HL-60 (cell line): ENCODE measurements at regions not wholly inside any gene's neighbourhood (a gene's known extent, or its start where the extent isn't known, plus 50 kb on each side); places are given as distances from the start of the nearest gene placed in this dataset.

Experiments used
- DNase-seq, 2 experiments: peaks; one replicate each; pipeline ENCODE4 v3.0.0-alpha.2; 2010 to 2020; ENCODE audit warnings: low read depth in 1 of 2, low spot score in 1 of 2
- H3K27ac ChIP-seq: fragments of 250-450 bp; sonication (Bioruptor Pico); replicated peaks from 2 replicates; pipeline ENCODE4 v1.5.1; 2020; ENCODE audit warnings: mild to moderate bottlenecking, moderate library complexity
- H3K27me3 ChIP-seq: fragments of 250-450 bp; sonication (Bioruptor Pico); 2 replicates; pipeline ENCODE4 v1.5.1; 2021; ENCODE audit warnings: mild to moderate bottlenecking, moderate library complexity; ENCODE audit not compliant: insufficient read depth, poor library complexity, severe bottlenecking
- H3K4me3 ChIP-seq: replicated peaks from 2 replicates; pipeline ENCODE4 v1.5.1; 2011; ENCODE audit warnings: mild to moderate bottlenecking, control low read depth, low read length; ENCODE audit not compliant: insufficient read depth
- GABPA ChIP-seq: IDR thresholded peaks from 2 replicates; pipeline ENCODE4 v1.6.1; 2012; ENCODE audit warnings: low read depth
- POLR2AphosphoS5 ChIP-seq: IDR thresholded peaks from 2 replicates; pipeline ENCODE4 v1.6.1; 2012; ENCODE audit warnings: low read depth
- SPI1 ChIP-seq: IDR thresholded peaks from 2 replicates; pipeline ENCODE4 v1.6.1; 2012; ENCODE audit warnings: low read depth, mild to moderate bottlenecking, borderline replicate concordance
- TF ChIP-seq, protein P1 (sequence below): IDR thresholded peaks from one replicate; pipeline ENCODE4 v1.5.1; 2011; ENCODE audit warnings: low read length, control low read depth, inconsistent platforms; ENCODE audit not compliant: insufficient read depth
- TF ChIP-seq, protein P2 (sequence below): IDR thresholded peaks from 2 replicates; pipeline ENCODE4 v1.6.1; 2012; ENCODE audit warnings: low read depth; ENCODE audit not compliant: insufficient replicate concordance

DNA sequence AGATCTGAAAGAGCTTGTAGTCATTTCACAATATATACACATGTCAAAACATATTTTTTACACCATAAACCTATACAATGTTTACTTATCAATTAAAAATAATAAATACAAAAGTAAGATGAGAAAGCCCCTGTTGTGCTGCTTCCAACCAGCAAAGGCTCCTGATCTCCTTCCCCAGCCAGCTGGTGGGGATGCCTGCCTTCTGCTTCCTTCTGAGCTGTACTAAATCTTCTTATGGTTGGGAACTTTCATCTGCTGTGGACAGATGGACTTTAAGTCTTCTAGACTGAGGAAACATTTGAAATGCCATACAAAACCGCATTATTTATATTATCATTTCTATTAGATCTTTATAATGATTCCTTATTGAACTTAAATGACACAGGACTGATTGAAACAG lies 745.3 kb upstream of the CHD1 start:
- no peak for DNase-seq
- Histone ChIP-seq H3K27ac (no peak overlapping the region), H3K27me3 (no peaks in the 10 kb centered on the region), H3K4me3 (no peak overlapping the region)
- TF ChIP-seq GABPA (no peak), POLR2AphosphoS5 (no peak)

DNA sequence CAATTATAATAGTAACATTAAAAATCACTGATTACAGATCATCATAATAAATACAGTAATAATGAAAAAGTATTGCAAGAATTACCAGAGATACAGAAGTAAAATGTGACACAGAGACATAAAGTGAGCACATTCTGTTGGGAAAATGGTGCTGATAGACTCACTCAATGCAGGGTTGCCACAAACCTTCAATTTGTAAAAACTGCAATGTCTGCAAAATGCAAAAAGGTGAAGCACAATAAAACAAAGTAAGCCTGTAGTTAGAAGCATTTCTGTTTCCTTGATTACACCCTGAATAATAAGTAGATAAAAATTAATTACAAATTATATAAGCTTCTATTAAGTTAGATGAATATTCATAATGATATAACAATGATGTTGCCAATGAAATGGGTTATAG lies 736.2 kb upstream of the CHD1 start:
- Histone ChIP-seq H3K27me3 (no peaks in the 10 kb centered on the region), H3K27ac (no peak overlapping the region), H3K4me3 (no peak overlapping the region)
- DNase-seq, result no peak
- TF ChIP-seq GABPA (no peak), POLR2AphosphoS5 (no peak), SPI1 (no peak)
- TF ChIP-seq, protein P1, sequence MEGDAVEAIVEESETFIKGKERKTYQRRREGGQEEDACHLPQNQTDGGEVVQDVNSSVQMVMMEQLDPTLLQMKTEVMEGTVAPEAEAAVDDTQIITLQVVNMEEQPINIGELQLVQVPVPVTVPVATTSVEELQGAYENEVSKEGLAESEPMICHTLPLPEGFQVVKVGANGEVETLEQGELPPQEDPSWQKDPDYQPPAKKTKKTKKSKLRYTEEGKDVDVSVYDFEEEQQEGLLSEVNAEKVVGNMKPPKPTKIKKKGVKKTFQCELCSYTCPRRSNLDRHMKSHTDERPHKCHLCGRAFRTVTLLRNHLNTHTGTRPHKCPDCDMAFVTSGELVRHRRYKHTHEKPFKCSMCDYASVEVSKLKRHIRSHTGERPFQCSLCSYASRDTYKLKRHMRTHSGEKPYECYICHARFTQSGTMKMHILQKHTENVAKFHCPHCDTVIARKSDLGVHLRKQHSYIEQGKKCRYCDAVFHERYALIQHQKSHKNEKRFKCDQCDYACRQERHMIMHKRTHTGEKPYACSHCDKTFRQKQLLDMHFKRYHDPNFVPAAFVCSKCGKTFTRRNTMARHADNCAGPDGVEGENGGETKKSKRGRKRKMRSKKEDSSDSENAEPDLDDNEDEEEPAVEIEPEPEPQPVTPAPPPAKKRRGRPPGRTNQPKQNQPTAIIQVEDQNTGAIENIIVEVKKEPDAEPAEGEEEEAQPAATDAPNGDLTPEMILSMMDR, result no peak
- TF ChIP-seq, protein P2, sequence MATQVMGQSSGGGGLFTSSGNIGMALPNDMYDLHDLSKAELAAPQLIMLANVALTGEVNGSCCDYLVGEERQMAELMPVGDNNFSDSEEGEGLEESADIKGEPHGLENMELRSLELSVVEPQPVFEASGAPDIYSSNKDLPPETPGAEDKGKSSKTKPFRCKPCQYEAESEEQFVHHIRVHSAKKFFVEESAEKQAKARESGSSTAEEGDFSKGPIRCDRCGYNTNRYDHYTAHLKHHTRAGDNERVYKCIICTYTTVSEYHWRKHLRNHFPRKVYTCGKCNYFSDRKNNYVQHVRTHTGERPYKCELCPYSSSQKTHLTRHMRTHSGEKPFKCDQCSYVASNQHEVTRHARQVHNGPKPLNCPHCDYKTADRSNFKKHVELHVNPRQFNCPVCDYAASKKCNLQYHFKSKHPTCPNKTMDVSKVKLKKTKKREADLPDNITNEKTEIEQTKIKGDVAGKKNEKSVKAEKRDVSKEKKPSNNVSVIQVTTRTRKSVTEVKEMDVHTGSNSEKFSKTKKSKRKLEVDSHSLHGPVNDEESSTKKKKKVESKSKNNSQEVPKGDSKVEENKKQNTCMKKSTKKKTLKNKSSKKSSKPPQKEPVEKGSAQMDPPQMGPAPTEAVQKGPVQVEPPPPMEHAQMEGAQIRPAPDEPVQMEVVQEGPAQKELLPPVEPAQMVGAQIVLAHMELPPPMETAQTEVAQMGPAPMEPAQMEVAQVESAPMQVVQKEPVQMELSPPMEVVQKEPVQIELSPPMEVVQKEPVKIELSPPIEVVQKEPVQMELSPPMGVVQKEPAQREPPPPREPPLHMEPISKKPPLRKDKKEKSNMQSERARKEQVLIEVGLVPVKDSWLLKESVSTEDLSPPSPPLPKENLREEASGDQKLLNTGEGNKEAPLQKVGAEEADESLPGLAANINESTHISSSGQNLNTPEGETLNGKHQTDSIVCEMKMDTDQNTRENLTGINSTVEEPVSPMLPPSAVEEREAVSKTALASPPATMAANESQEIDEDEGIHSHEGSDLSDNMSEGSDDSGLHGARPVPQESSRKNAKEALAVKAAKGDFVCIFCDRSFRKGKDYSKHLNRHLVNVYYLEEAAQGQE, result no peak

DNA sequence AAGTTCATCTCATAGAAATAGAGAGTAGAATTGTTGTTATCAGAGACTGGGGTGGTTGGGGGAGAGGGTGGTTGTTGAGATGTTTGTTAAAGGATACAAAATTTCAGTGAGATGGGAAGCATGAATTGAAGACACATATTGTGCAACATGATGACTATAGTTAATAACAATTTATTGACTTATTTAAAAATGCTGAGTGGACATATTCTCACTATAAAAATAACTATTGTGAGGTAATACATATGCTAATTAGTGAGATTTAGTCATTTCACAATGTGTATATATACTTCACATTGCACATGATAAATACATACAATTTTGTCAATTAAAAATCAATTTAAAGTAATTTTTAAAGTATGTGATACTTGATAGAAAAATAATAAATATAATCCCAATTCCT lies 722.5 kb upstream of the CHD1 start:
- no peaks in the 10 kb centered on the region for H3K27me3 ChIP-seq

DNA sequence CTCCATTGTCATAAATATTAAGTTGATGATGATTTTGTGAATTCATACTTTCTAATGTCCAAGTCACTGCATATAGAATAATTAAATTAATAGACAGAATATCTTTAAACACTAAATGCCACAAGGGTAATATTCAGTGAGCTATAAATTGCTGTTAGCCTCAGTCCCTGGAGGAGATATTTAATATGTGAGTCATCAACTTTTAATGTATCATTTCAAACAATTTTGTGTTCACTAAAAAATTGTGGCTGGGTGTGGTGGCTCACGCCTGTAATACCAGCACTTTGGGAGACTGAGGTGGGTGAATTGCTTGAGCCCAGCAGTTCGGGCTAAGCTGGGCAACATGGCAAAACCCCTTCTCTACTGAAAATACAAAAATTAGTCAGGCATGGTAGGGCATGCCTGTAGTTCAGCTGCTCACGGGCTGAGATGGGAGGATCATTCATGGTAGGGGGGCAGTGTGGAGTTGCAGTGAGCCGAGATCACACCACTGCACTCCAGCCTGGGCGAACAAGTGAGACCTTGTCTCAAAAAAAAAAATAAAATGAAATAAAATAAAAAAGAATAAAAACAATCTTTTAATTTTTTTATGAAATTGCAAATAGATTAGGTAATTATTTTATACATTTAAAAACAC lies 717.3 kb upstream of the CHD1 start:
- DNase-seq, result no peak
- TF ChIP-seq POLR2AphosphoS5 (no peak), SPI1 (no peak)
- no peaks in the 10 kb centered on the region for H3K27me3 ChIP-seq
- no peak overlapping the region for H3K4me3 ChIP-seq
- H3K27ac ChIP-seq, result no peak overlapping the region

More for the DNA sequence above, 722.5 kb upstream of the CHD1 start:
- Histone ChIP-seq H3K4me3 (no peak overlapping the region), H3K27ac (no peak overlapping the region)
- no peak for TF ChIP-seq SPI1
- TF ChIP-seq GABPA, result no peak
- TF ChIP-seq, protein P1, result no peak
- TF ChIP-seq, protein P2, result no peak
- no peak for TF ChIP-seq POLR2AphosphoS5
- DNase-seq, result no peak

DNA sequence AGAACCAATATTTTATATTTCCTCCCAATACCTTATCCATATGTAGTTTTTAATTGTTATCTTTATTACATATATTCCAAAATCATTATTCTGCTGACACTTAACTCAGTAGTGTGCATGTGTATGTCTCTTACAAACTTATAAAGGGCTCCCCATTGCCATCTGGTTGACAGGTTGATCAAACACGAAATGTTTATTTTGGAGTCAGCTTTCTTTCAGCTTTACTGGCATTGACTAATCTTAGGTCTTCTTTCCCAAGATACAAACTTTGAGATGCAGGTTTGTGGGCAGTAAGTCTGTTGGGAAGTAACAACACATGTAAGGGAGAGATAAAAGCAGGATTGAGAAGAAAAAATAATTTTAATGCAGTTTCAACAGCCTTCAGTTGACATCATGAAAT lies 716.0 kb upstream of the CHD1 start:
- H3K27me3 ChIP-seq, result no peaks in the 10 kb centered on the region
- H3K27ac ChIP-seq, result no peak overlapping the region
- TF ChIP-seq, protein P2, result no peak
- no peak overlapping the region for H3K4me3 ChIP-seq
- DNase-seq, result no peak
